NT2/D1 (cell line): ENCODE measurements at regions not wholly inside any gene's neighbourhood (a gene's known extent, or its start where the extent isn't known, plus 50 kb on each side); places are given as distances from the start of the nearest gene placed in this dataset.

ENCODE experiments used
- DNase-seq: peaks from one replicate; pipeline ENCODE4 v3.0.0-alpha.2; 2011; ENCODE audit warnings: low read depth, low spot score
- H3K27me3 ChIP-seq: 2 replicates; pipeline ENCODE4 v1.6.0; 2011; ENCODE audit warnings: mild to moderate bottlenecking; ENCODE audit not compliant: insufficient read length, insufficient read depth
- H3K36me3 ChIP-seq: 2 replicates; pipeline ENCODE4 v1.6.1; 2011; ENCODE audit warnings: mild to moderate bottlenecking, low read length, mixed read lengths; ENCODE audit not compliant: insufficient read depth, insufficient read length
- H3K4me1 ChIP-seq: 2 replicates; pipeline ENCODE4 v1.5.1; 2011; ENCODE audit not compliant: insufficient read depth, insufficient read length
- H3K4me3 ChIP-seq: 2 replicates; pipeline ENCODE4 v1.5.1; 2011; ENCODE audit warnings: low read depth; ENCODE audit not compliant: insufficient read length
- H3K9ac ChIP-seq: 2 replicates; pipeline ENCODE4 v1.6.0; 2011; ENCODE audit warnings: low read depth; ENCODE audit not compliant: insufficient read length
- H3K9me3 ChIP-seq: 2 replicates; pipeline ENCODE4 v1.5.1; 2011; ENCODE audit warnings: mild to moderate bottlenecking, low read length; ENCODE audit not compliant: insufficient read depth
- SUZ12 ChIP-seq: IDR thresholded peaks from 2 replicates; pipeline ENCODE4 v1.6.1; 2011; ENCODE audit not compliant: insufficient read length, insufficient read depth; ENCODE audit errors: extremely low read depth
- YY1 ChIP-seq: IDR thresholded peaks from 2 replicates; pipeline ENCODE4 v1.6.1; 2011; ENCODE audit not compliant: insufficient read length, insufficient read depth
- ZNF274 ChIP-seq: IDR thresholded peaks from 2 replicates; pipeline ENCODE4 v1.6.1; 2011; ENCODE audit warnings: mild to moderate bottlenecking, low read depth, low read length

- DNase-seq = peak; percentile 36
Measured at GRCh38 chr6:53728570-53729194, 63.1 kb upstream of the KLHL31 start.

GRCh38 chr6:53727748-53728147 is 62.2 kb upstream of the KLHL31 start:
- H3K36me3 ChIP-seq = no peaks in the 10 kb centered on the region
- TF ChIP-seq SUZ12 (no peak), ZNF274 (no peak), YY1 (no peak)
- H3K4me3 ChIP-seq = no peak overlapping the region
- no peaks in the 10 kb centered on the region for H3K27me3 ChIP-seq
- H3K9ac ChIP-seq = no peak overlapping the region
- no peaks in the 10 kb centered on the region for H3K9me3 ChIP-seq
- H3K4me1 ChIP-seq = no peaks in the 10 kb centered on the region
- no peak for DNase-seq

More at GRCh38 chr6:53728570-53729194, 63.1 kb upstream of the KLHL31 start:
- TF ChIP-seq SUZ12 (no peak), ZNF274 (no peak), YY1 (no peak)
- Histone ChIP-seq H3K9ac (no peak overlapping the region), H3K9me3 (no peaks in the 10 kb centered on the region), H3K4me3 (no peak overlapping the region), H3K36me3 (no peaks in the 10 kb centered on the region), H3K27me3 (no peaks in the 10 kb centered on the region), H3K4me1 (no peaks in the 10 kb centered on the region)

GRCh38 chr6:53725791-53726575 is 60.4 kb upstream of the KLHL31 start:
- no peak for TF ChIP-seq ZNF274
- no peak for TF ChIP-seq SUZ12
- TF ChIP-seq YY1 = no peak
- Histone ChIP-seq H3K27me3 (no peaks in the 10 kb centered on the region), H3K4me1 (no peaks in the 10 kb centered on the region), H3K9ac (no peak overlapping the region), H3K4me3 (no peak overlapping the region), H3K9me3 (no peaks in the 10 kb centered on the region), H3K36me3 (no peaks in the 10 kb centered on the region)
- DNase-seq = peak; percentile 42

- H3K9ac ChIP-seq = no peak overlapping the region
- H3K4me1 ChIP-seq = no peaks in the 10 kb centered on the region
- no peaks in the 10 kb centered on the region for H3K27me3 ChIP-seq
- no peak overlapping the region for H3K4me3 ChIP-seq
- H3K9me3 ChIP-seq = no peaks in the 10 kb centered on the region
- TF ChIP-seq ZNF274 (no peak), SUZ12 (no peak), YY1 (no peak)
- no peaks in the 10 kb centered on the region for H3K36me3 ChIP-seq
- DNase-seq = no peak
Measured at GRCh38 chr6:53724501-53724900, 58.9 kb upstream of the KLHL31 start.

- TF ChIP-seq ZNF274 (no peak), YY1 (no peak), SUZ12 (no peak)
- DNase-seq = no peak
- Histone ChIP-seq H3K27me3 (no peaks in the 10 kb centered on the region), H3K36me3 (no peaks in the 10 kb centered on the region), H3K4me1 (no peaks in the 10 kb centered on the region), H3K4me3 (no peak overlapping the region), H3K9ac (no peak overlapping the region), H3K9me3 (no peaks in the 10 kb centered on the region)
Measured at GRCh38 chr6:53723331-53723730, 57.8 kb upstream of the KLHL31 start.

GRCh38 chr6:53721766-53722165 is 56.2 kb upstream of the KLHL31 start:
- no peak for DNase-seq
- no peak overlapping the region for H3K4me3 ChIP-seq
- H3K4me1 ChIP-seq = no peaks in the 10 kb centered on the region
- TF ChIP-seq ZNF274 (no peak), YY1 (no peak), SUZ12 (no peak)
- no peaks in the 10 kb centered on the region for H3K27me3 ChIP-seq
- H3K9me3 ChIP-seq = no peaks in the 10 kb centered on the region
- no peaks in the 10 kb centered on the region for H3K36me3 ChIP-seq
- H3K9ac ChIP-seq = no peak overlapping the region
